ENCODE measurements at regions not wholly inside any gene's neighbourhood (a gene's known extent, or its start where the extent isn't known, plus 50 kb on each side); places are given as distances from the start of the nearest gene placed in this dataset.
A peak's percentile ranks its signal among the peaks of the same experiment; 100 is the strongest.

GRCh38 chr1:208644401-208645160, 400.4 kb upstream of the PLXNA2 start:
- TF ChIP-seq, protein P1, sequence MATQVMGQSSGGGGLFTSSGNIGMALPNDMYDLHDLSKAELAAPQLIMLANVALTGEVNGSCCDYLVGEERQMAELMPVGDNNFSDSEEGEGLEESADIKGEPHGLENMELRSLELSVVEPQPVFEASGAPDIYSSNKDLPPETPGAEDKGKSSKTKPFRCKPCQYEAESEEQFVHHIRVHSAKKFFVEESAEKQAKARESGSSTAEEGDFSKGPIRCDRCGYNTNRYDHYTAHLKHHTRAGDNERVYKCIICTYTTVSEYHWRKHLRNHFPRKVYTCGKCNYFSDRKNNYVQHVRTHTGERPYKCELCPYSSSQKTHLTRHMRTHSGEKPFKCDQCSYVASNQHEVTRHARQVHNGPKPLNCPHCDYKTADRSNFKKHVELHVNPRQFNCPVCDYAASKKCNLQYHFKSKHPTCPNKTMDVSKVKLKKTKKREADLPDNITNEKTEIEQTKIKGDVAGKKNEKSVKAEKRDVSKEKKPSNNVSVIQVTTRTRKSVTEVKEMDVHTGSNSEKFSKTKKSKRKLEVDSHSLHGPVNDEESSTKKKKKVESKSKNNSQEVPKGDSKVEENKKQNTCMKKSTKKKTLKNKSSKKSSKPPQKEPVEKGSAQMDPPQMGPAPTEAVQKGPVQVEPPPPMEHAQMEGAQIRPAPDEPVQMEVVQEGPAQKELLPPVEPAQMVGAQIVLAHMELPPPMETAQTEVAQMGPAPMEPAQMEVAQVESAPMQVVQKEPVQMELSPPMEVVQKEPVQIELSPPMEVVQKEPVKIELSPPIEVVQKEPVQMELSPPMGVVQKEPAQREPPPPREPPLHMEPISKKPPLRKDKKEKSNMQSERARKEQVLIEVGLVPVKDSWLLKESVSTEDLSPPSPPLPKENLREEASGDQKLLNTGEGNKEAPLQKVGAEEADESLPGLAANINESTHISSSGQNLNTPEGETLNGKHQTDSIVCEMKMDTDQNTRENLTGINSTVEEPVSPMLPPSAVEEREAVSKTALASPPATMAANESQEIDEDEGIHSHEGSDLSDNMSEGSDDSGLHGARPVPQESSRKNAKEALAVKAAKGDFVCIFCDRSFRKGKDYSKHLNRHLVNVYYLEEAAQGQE (IDR thresholded peaks at IDR 0.05; ENCODE audit: low read depth), result no peak
- TF ChIP-seq TAF1 (IDR thresholded peaks at IDR 0.05; ENCODE audit: low read depth) (no peak), EP300 (IDR thresholded peaks at IDR 0.05; ENCODE audit: borderline replicate concordance) (no peak)

DNA sequence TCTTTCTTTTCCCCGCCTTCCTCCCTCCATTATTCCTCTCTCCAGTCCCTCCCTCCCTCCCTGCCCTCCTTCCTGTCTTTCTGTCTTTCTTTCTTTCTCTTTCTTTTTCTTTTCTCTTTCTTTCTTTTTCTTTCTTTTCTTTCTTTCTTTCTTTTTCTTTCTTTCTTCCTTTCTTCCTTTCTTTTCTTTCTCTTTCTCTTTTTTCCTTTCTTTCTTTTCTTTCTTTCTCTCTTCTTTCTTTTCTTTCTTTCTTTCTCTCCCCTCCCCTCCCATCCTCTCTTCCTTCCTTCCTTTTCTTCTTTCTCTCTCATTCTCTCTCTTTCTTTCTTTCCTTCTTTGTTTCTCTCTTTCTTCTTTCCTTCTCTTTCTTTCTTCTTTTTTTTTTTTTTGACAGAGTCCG, 402.2 kb upstream of the PLXNA2 start:
- TF ChIP-seq ZBTB7A (IDR thresholded peaks at IDR 0.05; ENCODE audit: low read depth) (no peak), NFIC (IDR thresholded peaks at IDR 0.05) (no peak), TCF12 (IDR thresholded peaks at IDR 0.05; ENCODE audit: low read depth) (no peak), EP300 (IDR thresholded peaks at IDR 0.05; ENCODE audit: borderline replicate concordance) (no peak), MAX (IDR thresholded peaks at IDR 0.05) (no peak), RAD21 (IDR thresholded peaks at IDR 0.05; ENCODE audit: low read depth) (no peak), TEAD4 (IDR thresholded peaks at IDR 0.05) (no peak), CREB1 (IDR thresholded peaks at IDR 0.05; ENCODE audit: low read depth) (no peak), TAF1 (IDR thresholded peaks at IDR 0.05; ENCODE audit: low read depth) (no peak), YY1 (IDR thresholded peaks at IDR 0.05; ENCODE audit: low read depth) (no peak), CEBPB (IDR thresholded peaks at IDR 0.05) (no peak), EGR1 (IDR thresholded peaks at IDR 0.05) (no peak)
- TF ChIP-seq, protein P1 (IDR thresholded peaks at IDR 0.05; ENCODE audit: low read depth), result no peak
- TF ChIP-seq, protein P2, sequence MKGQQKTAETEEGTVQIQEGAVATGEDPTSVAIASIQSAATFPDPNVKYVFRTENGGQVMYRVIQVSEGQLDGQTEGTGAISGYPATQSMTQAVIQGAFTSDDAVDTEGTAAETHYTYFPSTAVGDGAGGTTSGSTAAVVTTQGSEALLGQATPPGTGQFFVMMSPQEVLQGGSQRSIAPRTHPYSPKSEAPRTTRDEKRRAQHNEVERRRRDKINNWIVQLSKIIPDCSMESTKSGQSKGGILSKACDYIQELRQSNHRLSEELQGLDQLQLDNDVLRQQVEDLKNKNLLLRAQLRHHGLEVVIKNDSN (IDR thresholded peaks at IDR 0.05), result no peak

DNA sequence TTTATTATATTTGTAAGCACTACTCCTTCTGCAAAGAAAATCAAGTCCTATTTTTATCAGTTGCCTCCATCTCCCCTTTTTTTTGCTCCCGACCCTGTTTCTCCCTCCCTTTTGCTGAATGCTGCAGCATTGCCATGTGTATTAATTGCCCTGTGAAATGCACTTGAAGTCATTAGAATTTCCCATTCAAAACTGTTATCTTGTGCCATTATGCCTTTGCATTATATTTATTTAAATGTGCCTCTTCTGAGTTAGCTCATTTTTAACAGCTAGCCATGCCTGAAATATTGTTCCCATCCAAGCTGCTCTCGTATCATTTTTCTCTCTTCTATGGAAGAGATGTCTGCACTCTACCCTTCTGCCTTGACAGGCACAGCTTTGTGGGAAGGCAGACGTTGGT, 404.0 kb upstream of the PLXNA2 start:
- no peak for TF ChIP-seq EGR1 (IDR thresholded peaks at IDR 0.05)

DNA sequence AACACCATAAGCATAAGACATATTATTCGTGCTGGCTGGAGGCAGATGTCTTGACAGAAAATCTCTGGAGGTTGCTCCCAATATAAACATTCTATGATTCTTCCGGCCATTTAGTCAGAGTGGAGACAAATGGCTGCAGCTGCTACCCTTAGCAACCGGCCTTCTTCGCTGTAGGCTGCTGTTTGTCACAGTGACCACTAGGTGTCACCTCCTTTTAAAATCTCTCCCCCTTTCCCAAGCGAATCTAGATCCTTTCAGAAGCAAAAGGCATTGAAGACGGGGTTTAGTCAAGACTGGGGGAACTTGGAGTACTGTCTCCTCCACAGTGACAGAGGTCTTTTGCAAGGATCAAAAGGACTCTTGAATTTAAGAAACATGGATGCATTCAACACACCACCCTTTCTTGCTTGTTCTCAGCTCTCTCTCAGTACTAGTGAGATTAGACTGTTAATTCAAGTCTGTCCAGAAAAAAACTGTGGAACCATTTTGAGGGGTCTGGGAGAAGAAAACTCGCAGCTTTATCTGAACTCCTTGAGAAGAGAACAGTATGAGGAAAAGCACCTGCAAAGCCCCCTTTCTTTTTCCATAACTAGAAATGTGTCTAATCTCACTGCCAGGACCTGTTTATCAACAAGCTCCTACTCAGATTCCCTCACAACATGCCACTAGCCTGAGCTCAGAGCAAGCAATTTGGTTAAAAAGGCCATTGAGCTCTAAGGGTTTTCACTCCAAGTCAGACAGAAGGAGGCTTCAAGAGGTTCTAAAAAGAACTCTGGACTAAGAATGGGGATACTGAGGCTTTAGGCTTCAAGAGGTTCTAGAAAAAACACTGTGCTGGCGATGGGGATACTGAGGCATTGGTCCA, 408.3 kb upstream of the PLXNA2 start:
- peak; percentile 56 for TF ChIP-seq RAD21 (IDR thresholded peaks at IDR 0.05; ENCODE audit: low read depth)
- TF ChIP-seq CREB1 (IDR thresholded peaks at IDR 0.05; ENCODE audit: low read depth), result no peak

GRCh38 chr1:208653426-208653825, 409.2 kb upstream of the PLXNA2 start:
- TF ChIP-seq TAF1 (IDR thresholded peaks at IDR 0.05; ENCODE audit: low read depth) (no peak), CREB1 (IDR thresholded peaks at IDR 0.05; ENCODE audit: low read depth) (no peak), TCF12 (IDR thresholded peaks at IDR 0.05; ENCODE audit: low read depth) (no peak), MAX (IDR thresholded peaks at IDR 0.05) (no peak), TEAD4 (IDR thresholded peaks at IDR 0.05) (no peak), NFIC (IDR thresholded peaks at IDR 0.05) (no peak), YY1 (IDR thresholded peaks at IDR 0.05; ENCODE audit: low read depth) (no peak), ZBTB7A (IDR thresholded peaks at IDR 0.05; ENCODE audit: low read depth) (no peak), EP300 (IDR thresholded peaks at IDR 0.05; ENCODE audit: borderline replicate concordance) (no peak), RAD21 (IDR thresholded peaks at IDR 0.05; ENCODE audit: low read depth) (no peak), FOXM1 (IDR thresholded peaks at IDR 0.05; ENCODE audit: borderline replicate concordance, low read depth) (no peak), CEBPB (IDR thresholded peaks at IDR 0.05) (no peak)
- TF ChIP-seq, protein P2 (IDR thresholded peaks at IDR 0.05), result no peak
- TF ChIP-seq, protein P1 (IDR thresholded peaks at IDR 0.05; ENCODE audit: low read depth), result no peak

Data from Ishikawa (cell line).